ES-I3 (cell line): ENCODE measurements at regions not wholly inside any gene's neighbourhood (a gene's known extent, or its start where the extent isn't known, plus 50 kb on each side); places are given as distances from the start of the nearest gene placed in this dataset.

Experiments used
- H3K36me3 ChIP-seq: 2 replicates; pipeline ENCODE4 v1.6.1; 2013; ENCODE audit warnings: mild to moderate bottlenecking, low read length, control low read depth, moderate library complexity; ENCODE audit not compliant: insufficient read depth
- H3K4me1 ChIP-seq: 2 replicates; pipeline ENCODE4 v1.6.1; 2013; ENCODE audit warnings: mild to moderate bottlenecking, control low read depth, low read length; ENCODE audit not compliant: insufficient read depth
- H3K9ac ChIP-seq: 2 replicates; pipeline ENCODE4 v1.6.1; 2013; ENCODE audit warnings: low read depth, mild to moderate bottlenecking, low read length, moderate library complexity
- H3K9me3 ChIP-seq: 2 replicates; pipeline ENCODE4 v1.6.1; 2013; ENCODE audit warnings: mild to moderate bottlenecking, low read length, moderate library complexity; ENCODE audit not compliant: control insufficient read depth, insufficient read depth

GRCh38 chr18:73948084-73948483, 199.6 kb downstream of the FBXO15 start:
- Histone ChIP-seq H3K36me3 (no peaks in the 10 kb centered on the region), H3K4me1 (no peaks in the 10 kb centered on the region), H3K9me3 (no peaks in the 10 kb centered on the region), H3K9ac (no peak overlapping the region)

DNA sequence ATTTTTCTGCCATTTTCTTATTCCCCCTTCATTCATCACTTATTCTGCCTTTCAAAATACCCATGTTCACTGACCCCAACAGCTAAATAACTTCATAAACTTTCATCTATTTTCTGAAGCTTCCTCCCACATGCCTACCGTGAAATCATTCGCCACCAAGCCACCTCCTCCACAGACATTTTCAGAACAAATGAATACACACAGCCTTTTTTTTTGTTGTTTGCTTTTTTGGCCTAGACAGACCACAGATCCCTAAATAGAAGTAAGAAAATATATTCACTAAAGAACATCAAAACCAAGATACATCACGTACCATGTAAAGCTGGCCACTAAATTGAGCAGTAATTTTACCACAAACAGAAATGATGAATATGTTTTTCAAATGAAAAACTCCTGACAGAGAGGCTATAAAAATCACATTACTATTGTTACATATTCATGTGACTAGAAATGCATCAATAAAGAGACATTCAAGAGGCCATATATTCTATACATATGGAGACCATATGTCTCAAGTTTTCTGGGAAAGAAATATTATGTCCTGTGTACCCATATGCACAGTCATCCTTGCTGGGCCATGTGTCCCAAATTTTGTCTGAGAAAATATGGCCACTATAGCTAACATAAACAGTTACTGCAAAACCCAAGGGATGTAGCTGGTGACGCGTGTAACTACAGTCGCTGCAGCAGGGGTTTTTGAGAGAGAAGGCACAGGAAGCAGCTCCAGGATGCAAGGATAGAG, 200.3 kb downstream of the FBXO15 start:
- Histone ChIP-seq H3K9ac (no peak overlapping the region), H3K9me3 (no peaks in the 10 kb centered on the region), H3K36me3 (no peaks in the 10 kb centered on the region), H3K4me1 (no peaks in the 10 kb centered on the region)

- H3K36me3 ChIP-seq = no peaks in the 10 kb centered on the region
- H3K4me1 ChIP-seq = no peaks in the 10 kb centered on the region
Measured at GRCh38 chr18:73945130-73945792, 202.4 kb downstream of the FBXO15 start.

GRCh38 chr18:73944715-73945114, 202.9 kb downstream of the FBXO15 start:
- no peaks in the 10 kb centered on the region for H3K9me3 ChIP-seq
- H3K36me3 ChIP-seq = no peaks in the 10 kb centered on the region
- no peak overlapping the region for H3K9ac ChIP-seq
- H3K4me1 ChIP-seq = no peaks in the 10 kb centered on the region

More at GRCh38 chr18:73945130-73945792, 202.4 kb downstream of the FBXO15 start:
- no peak overlapping the region for H3K9ac ChIP-seq
- no peaks in the 10 kb centered on the region for H3K9me3 ChIP-seq

DNA sequence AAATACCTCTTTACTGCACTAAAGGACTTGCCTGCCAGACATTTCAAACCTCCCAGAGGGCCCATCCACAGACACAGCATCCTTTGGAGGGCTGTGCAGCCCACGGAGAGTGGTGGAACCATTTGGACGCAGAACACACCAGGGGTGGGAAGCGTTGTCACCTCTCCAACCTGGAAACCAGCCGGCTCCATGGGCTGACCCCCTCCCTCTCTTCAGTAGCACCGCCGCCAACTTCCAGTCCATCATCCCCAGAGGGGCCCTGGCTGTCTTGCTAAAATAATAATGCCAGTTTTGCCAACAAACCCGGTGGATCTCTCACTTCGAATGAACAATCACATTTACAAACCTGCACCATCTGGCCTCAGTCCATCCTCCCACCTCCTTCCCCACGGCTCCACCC, 203.9 kb downstream of the FBXO15 start:
- Histone ChIP-seq H3K9ac (no peak overlapping the region), H3K36me3 (no peaks in the 10 kb centered on the region)

DNA sequence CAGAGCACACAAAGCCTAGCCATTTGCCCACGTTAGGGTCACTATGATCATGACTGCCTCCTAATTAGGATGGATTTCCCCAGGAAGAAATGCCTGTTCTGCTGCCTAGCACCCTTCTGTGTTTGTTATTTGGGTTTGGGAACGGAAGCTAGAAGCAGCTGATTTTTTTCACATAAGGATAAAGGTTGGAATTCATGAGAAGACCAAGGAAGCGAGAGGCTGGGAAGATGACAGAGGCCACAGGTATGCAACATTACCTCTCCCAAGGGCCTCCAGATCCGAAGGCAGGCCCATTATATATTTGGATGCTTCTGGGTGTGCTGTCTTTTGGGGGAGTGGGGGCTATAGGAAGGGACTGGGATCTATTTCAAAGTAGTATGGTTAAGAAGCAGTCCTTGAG, 204.7 kb downstream of the FBXO15 start:
- no peak overlapping the region for H3K9ac ChIP-seq
- no peaks in the 10 kb centered on the region for H3K9me3 ChIP-seq
- no peaks in the 10 kb centered on the region for H3K4me1 ChIP-seq
- no peaks in the 10 kb centered on the region for H3K36me3 ChIP-seq

More for the DNA sequence above, 203.9 kb downstream of the FBXO15 start:
- H3K4me1 ChIP-seq = no peaks in the 10 kb centered on the region
- H3K9me3 ChIP-seq = no peaks in the 10 kb centered on the region

GRCh38 chr18:73942081-73942625, 205.5 kb downstream of the FBXO15 start:
- Histone ChIP-seq H3K36me3 (no peaks in the 10 kb centered on the region), H3K9me3 (no peaks in the 10 kb centered on the region), H3K9ac (no peak overlapping the region), H3K4me1 (no peaks in the 10 kb centered on the region)

- H3K4me1 ChIP-seq = no peaks in the 10 kb centered on the region
- H3K36me3 ChIP-seq = no peaks in the 10 kb centered on the region
- H3K9me3 ChIP-seq = no peaks in the 10 kb centered on the region
- no peak overlapping the region for H3K9ac ChIP-seq
Measured at GRCh38 chr18:73940721-73941120, 206.9 kb downstream of the FBXO15 start.

DNA sequence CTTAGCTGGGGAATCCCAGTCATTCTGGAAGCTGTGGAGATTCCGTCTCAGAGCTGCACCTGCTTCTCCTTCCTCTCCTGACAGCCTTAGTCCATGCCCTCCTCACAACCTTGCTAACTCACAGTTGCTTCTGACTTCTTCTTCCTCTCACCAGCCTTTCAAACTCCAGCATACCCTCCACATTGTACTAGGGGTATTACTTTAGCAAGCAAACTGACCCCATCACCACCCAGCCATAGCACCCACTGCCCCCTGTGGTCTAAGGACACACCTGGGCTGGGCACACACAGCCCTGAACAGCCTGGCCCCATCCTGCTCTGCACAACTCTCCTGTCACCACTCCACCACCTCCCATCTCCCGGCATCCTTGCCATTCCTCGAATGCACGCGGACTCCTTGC, 208.2 kb downstream of the FBXO15 start:
- H3K36me3 ChIP-seq = no peaks in the 10 kb centered on the region
- no peaks in the 10 kb centered on the region for H3K9me3 ChIP-seq
- H3K4me1 ChIP-seq = no peaks in the 10 kb centered on the region
- no peak overlapping the region for H3K9ac ChIP-seq

GRCh38 chr18:73933685-73934084, 213.9 kb downstream of the FBXO15 start:
- Histone ChIP-seq H3K4me1 (no peaks in the 10 kb centered on the region), H3K9me3 (no peaks in the 10 kb centered on the region)

GRCh38 chr18:73932976-73933375, 214.7 kb downstream of the FBXO15 start:
- Histone ChIP-seq H3K4me1 (no peaks in the 10 kb centered on the region), H3K9ac (no peak overlapping the region), H3K36me3 (no peaks in the 10 kb centered on the region), H3K9me3 (no peaks in the 10 kb centered on the region)

More at GRCh38 chr18:73933685-73934084, 213.9 kb downstream of the FBXO15 start:
- no peaks in the 10 kb centered on the region for H3K36me3 ChIP-seq
- no peak overlapping the region for H3K9ac ChIP-seq

- Histone ChIP-seq H3K9ac (no peak overlapping the region), H3K4me1 (no peaks in the 10 kb centered on the region), H3K9me3 (no peaks in the 10 kb centered on the region), H3K36me3 (no peaks in the 10 kb centered on the region)
Measured at GRCh38 chr18:73927496-73927895, 220.1 kb downstream of the FBXO15 start.

DNA sequence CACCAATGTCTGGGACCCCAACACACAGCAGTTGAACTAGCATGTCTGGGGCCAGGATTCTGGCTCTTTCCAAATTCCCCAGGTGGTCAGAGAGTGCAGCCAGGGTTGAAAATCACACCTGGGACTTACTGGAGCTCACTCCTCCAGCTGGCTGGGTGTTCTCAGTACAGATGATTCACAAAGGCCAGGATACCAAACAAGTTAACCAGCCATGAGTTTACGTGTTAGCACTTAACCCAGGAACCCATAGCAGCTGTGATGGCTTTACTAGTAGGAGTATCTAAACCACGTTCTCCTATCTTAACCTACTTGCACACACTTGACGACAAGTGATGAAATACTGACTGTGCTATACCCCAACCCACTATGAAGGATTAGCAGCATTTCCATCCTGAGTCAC, 222.8 kb downstream of the FBXO15 start:
- H3K4me1 ChIP-seq = no peaks in the 10 kb centered on the region

GRCh38 chr18:73924307-73924706, 223.3 kb downstream of the FBXO15 start:
- Histone ChIP-seq H3K9me3 (no peaks in the 10 kb centered on the region), H3K36me3 (no peaks in the 10 kb centered on the region)

More for the DNA sequence above, 222.8 kb downstream of the FBXO15 start:
- H3K36me3 ChIP-seq = no peaks in the 10 kb centered on the region
- H3K9me3 ChIP-seq = no peaks in the 10 kb centered on the region
- H3K9ac ChIP-seq = no peak overlapping the region

GRCh38 chr18:73923866-73924265, 223.8 kb downstream of the FBXO15 start:
- Histone ChIP-seq H3K9me3 (no peaks in the 10 kb centered on the region), H3K36me3 (no peaks in the 10 kb centered on the region), H3K4me1 (no peaks in the 10 kb centered on the region), H3K9ac (no peak overlapping the region)

More at GRCh38 chr18:73924307-73924706, 223.3 kb downstream of the FBXO15 start:
- no peak overlapping the region for H3K9ac ChIP-seq
- no peaks in the 10 kb centered on the region for H3K4me1 ChIP-seq
